ENCODE measurements at regions not wholly inside any gene's neighbourhood (a gene's known extent, or its start where the extent isn't known, plus 50 kb on each side); places are given as distances from the start of the nearest gene placed in this dataset.
A peak's percentile ranks its signal among the peaks of the same experiment; 100 is the strongest.

DNA sequence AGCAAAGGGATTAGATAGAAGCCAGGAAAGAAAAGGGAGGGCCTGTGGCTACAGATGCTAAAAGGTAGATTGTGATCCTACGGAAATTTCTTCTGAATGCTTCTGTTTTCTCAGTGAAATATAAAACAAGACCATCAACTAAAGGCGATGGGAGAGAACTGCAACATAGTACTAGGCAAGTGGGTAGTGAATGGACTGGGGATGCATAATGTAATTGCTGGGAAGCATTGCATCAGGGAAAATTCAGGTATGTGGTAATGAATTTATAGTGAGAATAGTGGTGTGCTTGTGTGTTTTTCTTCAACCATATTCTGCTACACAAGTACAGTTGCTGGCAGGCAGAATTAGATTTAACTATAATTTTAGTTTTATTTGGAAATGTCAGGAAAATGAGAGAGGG lies 156.6 kb downstream of the OPN5 start:
- DNase-seq = no peak
- in situ Hi-C loops (cut with MboI; ENCODE audit: low pct_unique_long_range_greater_than_20kb, low sequenced_read_pairs) = no loop called here

DNA sequence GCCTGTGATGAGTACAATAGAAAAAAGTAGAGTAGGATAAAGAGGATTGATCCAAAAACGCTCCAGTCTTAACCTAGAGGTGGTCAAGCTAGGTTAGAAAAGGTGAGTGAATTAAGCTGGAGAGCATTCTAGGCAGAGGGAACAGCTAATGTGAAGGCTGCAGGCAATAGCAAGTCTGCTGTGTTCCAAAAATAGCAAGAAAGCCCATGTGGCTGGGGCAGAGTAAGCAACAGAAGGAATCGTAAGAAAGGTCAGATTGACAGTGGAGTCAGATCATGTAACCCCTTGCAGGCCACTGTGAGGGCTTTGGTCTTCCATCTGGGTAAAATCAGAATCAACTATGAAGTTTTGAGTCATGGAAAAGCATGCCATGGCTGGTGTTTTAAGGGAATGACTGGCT lies 155.0 kb downstream of the OPN5 start:
- no peak for DNase-seq
- in situ Hi-C loops (cut with MboI; ENCODE audit: low pct_unique_long_range_greater_than_20kb, low sequenced_read_pairs) = no loop called here

DNA sequence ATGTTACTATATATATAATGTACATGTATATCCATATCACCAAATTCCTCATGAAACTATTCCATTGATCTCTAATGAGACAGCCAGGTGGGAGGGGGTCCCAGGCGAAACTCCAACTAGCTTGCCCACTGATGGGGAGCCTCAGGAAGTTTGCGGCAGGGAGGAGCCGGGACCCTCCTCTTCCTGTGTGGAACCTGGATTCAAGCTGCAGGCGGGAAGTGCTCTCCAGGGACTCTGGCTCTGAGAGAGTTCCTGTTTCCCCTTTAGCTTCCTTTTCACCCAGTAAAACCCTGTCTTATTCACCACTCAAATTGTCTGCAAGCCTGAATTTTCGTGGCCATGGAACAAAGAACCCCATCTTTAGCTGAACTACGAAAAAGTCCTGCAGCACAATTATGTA lies 152.2 kb downstream of the OPN5 start:
- in situ Hi-C loops (cut with MboI; ENCODE audit: low pct_unique_long_range_greater_than_20kb, low sequenced_read_pairs) = no loop called here
- peak; percentile 29 for DNase-seq

DNA sequence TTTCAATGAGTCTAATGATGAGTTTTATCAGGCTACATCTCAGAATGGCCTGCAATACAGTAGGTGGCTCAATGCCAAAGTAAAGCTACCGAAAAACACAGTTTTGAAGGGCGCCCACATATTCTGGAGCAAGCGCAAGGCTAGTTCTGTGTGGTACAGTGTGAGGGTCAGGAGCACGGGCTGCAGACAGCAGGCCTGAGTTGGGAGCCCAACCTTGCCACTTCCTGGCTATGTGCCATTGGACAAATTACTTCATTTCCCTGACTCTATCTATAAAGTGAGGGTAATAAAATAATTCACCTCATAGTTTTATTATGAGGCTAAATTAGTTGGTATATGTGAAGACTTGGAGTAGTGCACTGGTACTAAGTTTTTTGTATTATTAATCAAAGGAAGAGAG lies 150.7 kb downstream of the OPN5 start:
- DNase-seq = no peak
- in situ Hi-C loops (cut with MboI; ENCODE audit: low pct_unique_long_range_greater_than_20kb, low sequenced_read_pairs) = no loop called here

DNA sequence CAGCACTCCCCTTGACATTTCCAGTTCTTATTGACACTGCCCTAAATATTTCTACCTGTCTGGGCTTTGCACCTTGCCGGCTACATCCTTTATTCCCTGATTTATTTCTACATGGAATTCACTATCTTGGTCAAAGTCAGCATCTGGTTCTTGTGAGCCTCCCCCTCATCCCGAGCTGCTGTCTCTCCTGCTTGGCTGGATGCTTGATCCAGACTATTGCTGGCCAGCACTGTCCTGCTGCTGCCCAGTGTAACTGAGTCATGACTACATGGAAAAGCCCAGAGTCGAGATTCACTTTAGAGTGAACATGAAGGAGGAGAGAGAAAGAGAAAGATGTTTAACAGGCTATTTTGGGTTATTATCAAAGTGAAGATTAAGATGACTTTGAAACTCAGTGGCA lies 142.2 kb downstream of the OPN5 start:
- in situ Hi-C loops (cut with MboI; ENCODE audit: low pct_unique_long_range_greater_than_20kb, low sequenced_read_pairs) = no loop called here
- no peak for DNase-seq

DNA sequence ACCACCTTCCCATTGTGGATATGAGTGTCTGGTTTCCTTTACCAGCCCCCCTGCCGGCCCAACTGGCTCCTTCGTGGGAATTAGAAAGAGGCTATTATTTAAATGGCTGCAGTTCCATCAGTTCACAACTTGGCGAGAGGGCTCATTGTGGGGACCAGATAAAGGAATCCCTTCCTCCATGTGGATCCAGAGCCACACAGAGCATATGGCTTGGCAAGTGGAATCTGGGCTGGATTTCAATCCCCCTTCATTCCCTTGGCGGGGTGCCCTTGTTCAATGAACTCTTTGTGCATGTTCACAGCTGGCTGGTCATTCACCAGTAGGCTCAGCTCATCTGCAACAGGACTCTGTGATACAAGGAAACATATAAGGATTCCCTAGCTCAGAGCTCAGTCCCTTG lies 140.6 kb downstream of the OPN5 start:
- no peak for DNase-seq
- in situ Hi-C loops (cut with MboI; ENCODE audit: low pct_unique_long_range_greater_than_20kb, low sequenced_read_pairs) = no loop called here

DNA sequence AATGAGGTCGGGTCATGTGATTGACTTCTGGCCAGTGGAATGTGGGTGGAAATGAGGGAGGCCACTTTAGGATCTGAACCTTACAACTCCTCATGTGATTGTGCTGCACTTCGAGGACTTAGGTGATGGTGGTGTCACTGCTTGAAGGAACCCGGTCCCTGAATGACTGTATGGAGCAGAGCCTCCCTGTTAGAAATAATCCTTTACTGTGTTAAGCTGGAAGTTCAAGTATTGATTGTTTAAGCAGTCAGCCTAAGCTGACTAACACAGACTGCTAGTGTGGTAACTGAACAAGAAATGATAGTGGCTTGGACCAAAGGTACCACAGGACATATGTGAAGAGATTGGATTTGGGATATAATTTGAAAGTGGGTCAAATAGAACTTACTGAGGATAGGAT lies 138.0 kb downstream of the OPN5 start:
- in situ Hi-C loops (cut with MboI; ENCODE audit: low pct_unique_long_range_greater_than_20kb, low sequenced_read_pairs) = no loop called here
- no peak for DNase-seq

DNA sequence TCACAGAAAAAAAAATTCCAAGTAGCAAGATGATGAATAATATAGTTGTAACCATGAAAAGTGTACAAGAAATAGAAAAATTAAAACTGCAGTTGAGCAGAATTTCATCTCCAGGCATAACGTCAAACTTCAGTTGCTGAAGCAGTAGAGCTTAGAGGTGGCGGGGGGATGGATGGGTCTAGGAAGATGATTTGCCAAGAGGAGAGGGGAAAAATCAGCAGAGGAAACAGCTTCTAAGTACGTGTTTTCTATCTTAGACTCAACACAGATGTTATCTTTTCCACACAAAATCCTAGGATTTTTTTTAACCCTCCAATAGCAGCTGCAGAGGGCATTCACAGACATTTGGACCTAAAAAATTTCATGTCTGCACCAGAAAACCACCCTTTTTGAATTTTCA lies 136.0 kb downstream of the OPN5 start:
- in situ Hi-C loops (cut with MboI; ENCODE audit: low pct_unique_long_range_greater_than_20kb, low sequenced_read_pairs) = no loop called here
- DNase-seq = no peak

DNA sequence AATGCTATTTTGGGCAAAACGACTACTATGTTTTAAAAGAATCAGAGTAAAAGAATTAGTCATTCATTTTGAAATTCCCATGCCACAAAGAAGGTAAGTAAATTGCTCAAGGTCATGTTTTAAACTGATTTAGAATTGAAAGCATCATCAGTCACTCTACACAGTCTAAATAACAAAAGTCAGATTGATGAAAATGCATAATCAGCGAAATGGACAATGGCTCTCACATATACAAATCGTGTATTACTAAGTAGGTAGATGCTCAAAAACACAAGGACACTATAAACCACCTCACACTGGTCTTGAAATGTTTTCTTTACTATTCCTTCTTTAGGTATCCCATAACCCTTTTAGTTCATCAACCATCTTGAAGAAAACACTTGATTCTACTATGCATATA lies 135.4 kb downstream of the OPN5 start:
- no peak for DNase-seq
- in situ Hi-C loops (cut with MboI; ENCODE audit: low pct_unique_long_range_greater_than_20kb, low sequenced_read_pairs) = no loop called here

DNA sequence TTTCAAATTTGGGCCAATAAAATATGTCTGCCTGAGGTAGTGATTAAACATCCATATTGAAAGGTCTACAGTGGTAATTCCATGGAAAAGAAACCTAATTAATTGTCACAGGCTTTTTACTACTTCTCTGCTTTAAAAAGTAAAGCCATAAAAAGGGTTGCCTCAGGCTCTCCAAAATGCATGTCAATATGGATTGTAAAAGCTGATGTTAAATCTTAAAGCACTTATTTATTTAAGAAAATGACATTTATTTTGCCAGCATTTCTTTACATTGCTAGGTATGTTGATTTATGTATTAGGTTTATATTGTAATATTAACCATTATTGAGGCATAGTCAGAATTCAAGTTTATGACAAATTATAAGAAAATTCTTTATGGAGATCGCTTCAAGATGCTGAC lies 133.2 kb downstream of the OPN5 start:
- DNase-seq = no peak
- in situ Hi-C loops (cut with MboI; ENCODE audit: low pct_unique_long_range_greater_than_20kb, low sequenced_read_pairs) = no loop called here

DNA sequence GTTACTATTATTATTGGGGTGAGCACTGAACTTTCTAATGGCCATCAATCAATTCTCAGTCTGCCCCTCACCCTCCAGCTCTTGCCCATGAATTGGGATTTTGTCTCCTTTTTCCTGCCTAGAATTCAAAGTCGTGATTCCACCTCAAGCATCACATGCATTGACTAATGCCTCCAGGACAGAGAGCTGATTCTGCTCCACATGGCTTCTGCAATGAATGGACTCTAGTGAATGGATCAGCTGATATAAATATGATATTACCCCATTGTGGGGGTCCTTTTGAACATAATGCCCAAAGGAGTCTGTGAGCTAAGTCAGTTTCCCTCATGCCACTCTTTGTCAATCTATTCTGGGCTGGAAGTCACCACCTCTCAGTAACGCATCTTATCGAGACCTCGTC lies 126.4 kb downstream of the OPN5 start:
- in situ Hi-C loops (cut with MboI; ENCODE audit: low pct_unique_long_range_greater_than_20kb, low sequenced_read_pairs) = no loop called here
- no peak for DNase-seq

DNA sequence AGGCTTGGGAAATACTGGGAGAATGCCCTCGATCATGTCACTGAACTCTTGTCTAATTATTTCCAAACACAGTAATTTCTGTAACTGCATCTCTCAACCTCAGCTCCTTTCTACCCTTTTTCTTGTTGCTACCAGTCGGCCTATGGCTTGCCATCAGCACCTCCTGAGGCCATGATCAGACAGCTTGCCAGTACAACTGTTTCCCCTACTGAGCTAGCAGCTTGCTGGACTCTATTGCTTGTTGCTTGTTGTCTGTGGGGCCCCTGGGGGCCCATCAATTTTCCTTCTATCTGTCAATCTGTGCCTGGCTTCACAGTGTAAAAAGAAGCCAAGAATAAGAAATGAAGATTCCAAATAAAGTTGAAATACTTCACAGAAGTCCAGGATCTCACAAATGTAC lies 123.9 kb downstream of the OPN5 start:
- DNase-seq = no peak
- in situ Hi-C loops (cut with MboI; ENCODE audit: low pct_unique_long_range_greater_than_20kb, low sequenced_read_pairs) = no loop called here

DNA sequence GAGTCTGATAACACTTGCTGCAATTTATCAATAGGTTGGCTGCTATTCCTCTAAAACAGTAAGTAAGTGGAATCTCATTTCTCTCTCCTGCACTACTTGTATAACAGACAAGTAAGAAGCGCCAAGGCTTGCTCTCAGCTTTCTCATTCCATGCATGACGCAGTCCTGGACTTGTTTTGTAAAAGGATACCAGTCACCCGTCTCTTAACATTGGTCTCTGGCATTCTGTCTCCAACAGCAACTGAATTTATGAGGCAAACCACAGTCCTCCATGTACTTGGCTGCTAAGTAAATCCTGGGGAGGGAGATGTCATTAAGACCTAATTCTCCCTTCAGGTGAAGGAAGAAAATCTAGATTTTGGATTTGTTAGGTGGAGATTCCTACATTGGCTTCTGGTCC lies 115.4 kb downstream of the OPN5 start:
- in situ Hi-C loops (cut with MboI; ENCODE audit: low pct_unique_long_range_greater_than_20kb, low sequenced_read_pairs) = no loop called here
- DNase-seq = no peak

DNA sequence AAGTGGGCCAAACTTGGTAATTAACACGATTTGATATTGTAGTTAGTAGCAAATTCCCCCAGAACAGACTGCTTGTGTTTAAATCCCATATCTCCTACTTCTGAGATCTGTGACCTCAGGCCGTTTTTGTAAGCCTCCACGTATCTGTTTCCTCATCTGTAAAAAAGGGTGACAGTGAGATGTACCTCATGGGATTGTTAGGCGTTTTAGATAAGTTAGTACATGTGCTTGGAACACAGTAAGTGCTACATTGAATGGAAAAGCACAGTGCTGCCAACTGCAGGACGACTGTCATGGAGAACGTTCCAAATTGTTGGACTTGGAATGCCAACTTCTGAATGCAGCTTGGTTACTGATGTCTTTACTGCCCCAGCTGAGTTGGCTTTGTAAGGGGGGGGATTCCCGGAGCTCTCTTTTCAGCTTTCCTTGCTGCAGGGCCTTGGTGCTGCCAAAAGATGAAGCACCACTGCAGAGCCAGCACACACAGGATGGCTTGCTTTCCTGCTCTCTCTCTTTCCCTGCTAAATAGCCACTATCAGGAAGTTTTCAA lies 108.6 kb downstream of the OPN5 start:
- no peak for DNase-seq
- in situ Hi-C loops (cut with MboI; ENCODE audit: low pct_unique_long_range_greater_than_20kb, low sequenced_read_pairs) = no loop called here

DNA sequence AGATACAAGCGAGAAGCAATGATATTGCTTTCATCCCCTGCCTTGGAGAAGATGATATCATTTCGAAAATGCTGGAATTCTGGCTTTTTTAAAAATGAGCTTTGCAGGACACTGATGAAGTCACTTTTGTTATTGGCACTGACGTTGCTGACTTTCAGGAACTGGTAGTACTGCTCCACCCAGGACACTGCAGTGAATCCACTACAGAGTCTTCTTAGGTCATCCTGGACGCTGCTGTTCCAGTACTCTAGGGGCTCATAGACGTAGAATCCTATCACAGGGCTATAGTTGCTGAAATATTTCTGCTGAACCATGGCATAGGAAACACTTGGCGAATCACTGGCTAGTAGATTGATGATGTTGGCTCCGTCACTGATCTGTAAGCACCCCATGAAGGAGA lies 97.2 kb downstream of the OPN5 start:
- DNase-seq = no peak
- in situ Hi-C loops (cut with MboI; ENCODE audit: low pct_unique_long_range_greater_than_20kb, low sequenced_read_pairs) = no loop called here
